Osteoblast (primary cell): ENCODE measurements at regions not wholly inside any gene's neighbourhood (a gene's known extent, or its start where the extent isn't known, plus 50 kb on each side); places are given as distances from the start of the nearest gene placed in this dataset.

ENCODE experiments used
- DNase-seq: peaks from one replicate; pipeline ENCODE4 v3.0.0; 2011; ENCODE audit warnings: low spot score, mixed read lengths; ENCODE audit not compliant: insufficient read length; ENCODE audit errors: missing footprints
- H2AFZ ChIP-seq: 2 replicates; pipeline ENCODE4 v1.6.0; 2011; ENCODE audit warnings: mild to moderate bottlenecking, low read length
- H3K27ac ChIP-seq: 2 replicates; pipeline ENCODE4 v1.5.1; 2011; ENCODE audit warnings: mild to moderate bottlenecking, low read depth, low read length, moderate library complexity
- H3K27me3 ChIP-seq: 2 replicates; pipeline ENCODE4 v1.6.0; 2012; ENCODE audit warnings: mild to moderate bottlenecking, control low read depth, inconsistent platforms, low read length, moderate library complexity; ENCODE audit not compliant: insufficient read depth
- H3K36me3 ChIP-seq: 2 replicates; pipeline ENCODE4 v1.5.1; 2011; ENCODE audit warnings: mild to moderate bottlenecking, low read length, control low read depth, moderate library complexity; ENCODE audit not compliant: insufficient read depth
- H3K4me1 ChIP-seq: 2 replicates; pipeline ENCODE4 v1.5.1; 2011; ENCODE audit warnings: mild to moderate bottlenecking, low read length, control low read depth, moderate library complexity; ENCODE audit not compliant: insufficient read depth
- H3K4me2 ChIP-seq: 2 replicates; pipeline ENCODE4 v1.6.0; 2011; ENCODE audit warnings: mild to moderate bottlenecking, low read length; ENCODE audit not compliant: insufficient read depth
- H3K4me3 ChIP-seq: fragments of 200-600 bp; sonication (generic); 3 replicates; pipeline ENCODE4 v1.5.1; 2012; ENCODE audit warnings: mild to moderate bottlenecking, low read length, inconsistent platforms; ENCODE audit not compliant: insufficient read depth
- H3K79me2 ChIP-seq: 2 replicates; pipeline ENCODE4 v1.6.0; 2012; ENCODE audit warnings: mild to moderate bottlenecking, low read length, control low read depth, inconsistent platforms; ENCODE audit not compliant: insufficient read depth
- H3K9me3 ChIP-seq: 2 replicates; pipeline ENCODE4 v1.5.1; 2011; ENCODE audit warnings: low read depth, low read length, control low read depth
- H4K20me1 ChIP-seq: 2 replicates; pipeline ENCODE4 v1.6.0; 2012; ENCODE audit warnings: mild to moderate bottlenecking, low read length, control low read depth; ENCODE audit not compliant: insufficient read depth
- CTCF ChIP-seq: IDR thresholded peaks from 2 replicates; pipeline ENCODE4 v1.5.1; 2011; ENCODE audit warnings: mild to moderate bottlenecking, low read depth, low read length, moderate library complexity; ENCODE audit errors: extremely low read depth

- Histone ChIP-seq H2AFZ (no peak overlapping the region), H3K4me1 (no peaks in the 10 kb centered on the region), H4K20me1 (no peaks in the 10 kb centered on the region), H3K36me3 (no peaks in the 10 kb centered on the region), H3K4me3 (no peak overlapping the region), H3K9me3 (no peaks in the 10 kb centered on the region), H3K27me3 (no peaks in the 10 kb centered on the region), H3K4me2 (no peak overlapping the region), H3K79me2 (no peaks in the 10 kb centered on the region), H3K27ac (no peak overlapping the region)
- TF ChIP-seq CTCF = no peak
- no peak for DNase-seq
These were observed 209.9 kb upstream of the RGMA start for GRCh38 chr15:93298901-93299300.

GRCh38 chr15:93296759-93297500, 207.9 kb upstream of the RGMA start:
- DNase-seq = no peak
- Histone ChIP-seq H3K79me2 (no peaks in the 10 kb centered on the region), H4K20me1 (no peaks in the 10 kb centered on the region), H3K9me3 (no peaks in the 10 kb centered on the region), H3K4me2 (no peak overlapping the region), H3K36me3 (no peaks in the 10 kb centered on the region), H3K4me3 (no peak overlapping the region), H3K27ac (no peak overlapping the region), H3K4me1 (no peaks in the 10 kb centered on the region), H2AFZ (no peak overlapping the region), H3K27me3 (no peaks in the 10 kb centered on the region)
- no peak for TF ChIP-seq CTCF

GRCh38 chr15:93294896-93295295, 205.9 kb upstream of the RGMA start:
- Histone ChIP-seq H3K27ac (no peak overlapping the region), H3K79me2 (no peaks in the 10 kb centered on the region), H2AFZ (no peak overlapping the region), H3K4me3 (no peak overlapping the region), H3K4me1 (no peaks in the 10 kb centered on the region), H3K4me2 (no peak overlapping the region), H3K9me3 (no peaks in the 10 kb centered on the region), H4K20me1 (no peaks in the 10 kb centered on the region), H3K27me3 (no peaks in the 10 kb centered on the region), H3K36me3 (no peaks in the 10 kb centered on the region)
- DNase-seq = no peak
- no peak for TF ChIP-seq CTCF

- Histone ChIP-seq H3K4me3 (no peak overlapping the region), H2AFZ (no peak overlapping the region), H3K9me3 (no peaks in the 10 kb centered on the region), H3K27me3 (no peaks in the 10 kb centered on the region), H3K4me2 (no peak overlapping the region), H3K79me2 (no peaks in the 10 kb centered on the region), H3K27ac (no peak overlapping the region), H3K36me3 (no peaks in the 10 kb centered on the region), H4K20me1 (no peaks in the 10 kb centered on the region), H3K4me1 (no peaks in the 10 kb centered on the region)
- TF ChIP-seq CTCF = no peak
- no peak for DNase-seq
These were observed 205.1 kb upstream of the RGMA start for GRCh38 chr15:93294066-93294465.
